MCF 10A (cell line): ENCODE measurements at regions not wholly inside any gene's neighbourhood (a gene's known extent, or its start where the extent isn't known, plus 50 kb on each side); places are given as distances from the start of the nearest gene placed in this dataset.

Experiments
- BruUV-seq: library from RNA; stranded (reverse); fragments of 400-500 nt; replicated peaks from 2 replicates; lab custom pipeline; 2021; lab: Mats Ljungman, UMichigan
- CTCF ChIA-PET: fragments of 300-600 bp; sonication (Branson Sonifier 250); formaldehyde crosslinking; extraction: SDS; loops from one replicate; lab custom pipeline; 2021; ENCODE audit warnings: antibody characterized with exemption, inconsistent platforms; lab: Yijun Ruan, JAX
- POLR2A ChIA-PET: fragments of 300-600, 350-650 bp; sonication (Branson Sonifier 250); formaldehyde crosslinking; extraction: SDS; loops from one replicate; lab custom pipeline; 2020; ENCODE audit warnings: antibody characterized with exemption, inconsistent platforms; lab: Yijun Ruan, JAX
- DNase-seq: peaks from one replicate; pipeline ENCODE4 v3.0.0-alpha.2; 2018; ENCODE audit not compliant: unreplicated experiment
- H3K27ac Mint-ChIP-seq: one replicate; pipeline ENCODE4 v1.8.0; 2022; ENCODE audit warnings: mild to moderate bottlenecking, low read depth, mixed read lengths; ENCODE audit not compliant: unreplicated experiment
- H3K27me3 Mint-ChIP-seq: one replicate; pipeline ENCODE4 v1.8.0; 2022; ENCODE audit warnings: mixed read lengths; ENCODE audit not compliant: insufficient read depth, unreplicated experiment
- H3K36me3 Mint-ChIP-seq: one replicate; pipeline ENCODE4 v1.8.0; 2022; ENCODE audit warnings: mild to moderate bottlenecking, moderate library complexity, mixed read lengths; ENCODE audit not compliant: insufficient read depth, unreplicated experiment
- H3K4me1 Mint-ChIP-seq: one replicate; pipeline ENCODE4 v1.8.0; 2022; ENCODE audit warnings: mixed read lengths; ENCODE audit not compliant: insufficient read depth, unreplicated experiment
- H3K4me3 Mint-ChIP-seq: one replicate; pipeline ENCODE4 v1.8.0; 2022; ENCODE audit warnings: mild to moderate bottlenecking, moderate library complexity, mixed read lengths; ENCODE audit not compliant: unreplicated experiment
- H3K9me3 Mint-ChIP-seq: one replicate; pipeline ENCODE4 v1.8.0; 2022; ENCODE audit warnings: mixed read lengths; ENCODE audit not compliant: unreplicated experiment
- CTCF ChIP-seq: fragments of 200-600 bp; IDR thresholded peaks from one replicate; pipeline ENCODE4 v1.8.0; 2022; ENCODE audit warnings: antibody characterized with exemption, mild to moderate bottlenecking; ENCODE audit not compliant: unreplicated experiment
- intact Hi-C: fragments of 100-400 bp; cut with micrococcal nuclease; formaldehyde crosslinking; loops from 2 replicates; pipeline ENCODE4 v1.14.1; 2022

GRCh38 chr3:1773679-1774078 lies 325.0 kb upstream of the CNTN4 start:
- Mint-ChIP-seq H3K27ac (no peak overlapping the region), H3K4me3 (no peak overlapping the region), H3K9me3 (no peaks in the 10 kb centered on the region), H3K27me3 (no peaks in the 10 kb centered on the region), H3K36me3 (no peaks in the 10 kb centered on the region), H3K4me1 (peaks cover 19% of the 10 kb centered on the region)
- intact Hi-C loops, result no loop called here
- POLR2A ChIA-PET, result no interaction called here
- TF ChIP-seq CTCF, result no peak
- CTCF ChIA-PET, result no interaction called here
- no peak for DNase-seq
- BruUV-seq, result no TSS peak

- Mint-ChIP-seq H3K36me3 (no peaks in the 10 kb centered on the region), H3K9me3 (no peaks in the 10 kb centered on the region), H3K4me1 (peaks cover 19% of the 10 kb centered on the region), H3K4me3 (no peak overlapping the region), H3K27ac (peak overlapping the region; percentile 43), H3K27me3 (no peaks in the 10 kb centered on the region)
- POLR2A ChIA-PET, result no interaction called here
- intact Hi-C loops, result no loop called here
- no peak for TF ChIP-seq CTCF
- no TSS peak for BruUV-seq
- DNase-seq, result no peak
- CTCF ChIA-PET, result no interaction called here
These were observed 324.1 kb upstream of the CNTN4 start for GRCh38 chr3:1774597-1774996.

- no peaks in the 10 kb centered on the region for H3K9me3 Mint-ChIP-seq
- H3K36me3 Mint-ChIP-seq, result no peaks in the 10 kb centered on the region
- no TSS peak for BruUV-seq
These were observed 323.3 kb upstream of the CNTN4 start for GRCh38 chr3:1775321-1775720.

GRCh38 chr3:1783995-1784394 lies 314.7 kb upstream of the CNTN4 start:
- Mint-ChIP-seq H3K9me3 (no peaks in the 10 kb centered on the region), H3K27me3 (no peaks in the 10 kb centered on the region), H3K4me3 (no peak overlapping the region), H3K4me1 (no peaks in the 10 kb centered on the region), H3K36me3 (no peaks in the 10 kb centered on the region), H3K27ac (no peak overlapping the region)
- intact Hi-C loops, result no loop called here
- DNase-seq, result no peak
- CTCF ChIA-PET, result interaction anchor here (0.7 kb wide), 1 partner anchor 135 kb away, joined by 3 read pairs; no protein-coding TSS in a partner anchor
- POLR2A ChIA-PET, result no interaction called here
- BruUV-seq, result no TSS peak
- no peak for TF ChIP-seq CTCF

More at GRCh38 chr3:1775321-1775720, 323.3 kb upstream of the CNTN4 start:
- H3K27me3 Mint-ChIP-seq, result no peaks in the 10 kb centered on the region
- ChIA-PET CTCF (no interaction called here), POLR2A (no interaction called here)
- intact Hi-C loops, result no loop called here
- TF ChIP-seq CTCF, result no peak
- H3K4me3 Mint-ChIP-seq, result no peak overlapping the region
- peaks cover 19% of the 10 kb centered on the region for H3K4me1 Mint-ChIP-seq
- peak overlapping the region; percentile 43 for H3K27ac Mint-ChIP-seq
- DNase-seq, result no peak
